H1 (cell line): ENCODE measurements at regions not wholly inside any gene's neighbourhood (a gene's known extent, or its start where the extent isn't known, plus 50 kb on each side); places are given as distances from the start of the nearest gene placed in this dataset.

ENCODE experiments used
- CTCF ChIA-PET: fragments of 300-600 bp; sonication (Branson Sonifier 250); formaldehyde crosslinking; loops from one replicate; lab custom pipeline; 2021; ENCODE audit not compliant: partially characterized antibody; lab: Charles Lee
- POLR2A ChIA-PET: fragments of 300-600 bp; sonication (Branson Sonifier 250); formaldehyde crosslinking; loops from one replicate; lab custom pipeline; 2021; ENCODE audit warnings: inconsistent platforms; ENCODE audit not compliant: partially characterized antibody; lab: Charles Lee
- DNase-seq, 2 experiments: peaks; one replicate each; pipeline versions ENCODE4 v3.0.0 to v3.0.0-alpha.2; 2010 to 2022; ENCODE audit warnings: low spot score in 2 of 2, low read depth in 1 of 2, mixed read lengths in 1 of 2
- FAIRE-seq: peaks from 2 replicates; lab custom pipeline; 2011; peaks lifted over from hg19 to GRCh38; lab: Jason Lieb, UNC
- H2AFZ ChIP-seq: 2 replicates; pipeline ENCODE4 v1.8.1; 2012; ENCODE audit warnings: low read length, inconsistent platforms
- H2AK5ac ChIP-seq: 2 replicates; pipeline ENCODE4 v1.6.1; 2013; ENCODE audit warnings: low read depth, low read length
- H2BK120ac ChIP-seq: replicated peaks from 2 replicates; pipeline ENCODE3; 2013; ENCODE audit warnings: low read depth, low read length, inconsistent platforms
- H2BK12ac ChIP-seq: 2 replicates; pipeline ENCODE4 v1.6.1; 2013; ENCODE audit warnings: low read depth, low read length
- H2BK15ac ChIP-seq: 2 replicates; pipeline ENCODE4 v1.6.1; 2013; ENCODE audit warnings: low read length
- H2BK20ac ChIP-seq: 2 replicates; pipeline ENCODE4 v1.6.1; 2013; ENCODE audit warnings: low read length
- H2BK5ac ChIP-seq: 2 replicates; pipeline ENCODE4 v1.6.1; 2013; ENCODE audit warnings: low read depth, low read length
- H3K14ac ChIP-seq: 2 replicates; pipeline ENCODE4 v1.6.1; 2013; ENCODE audit warnings: inconsistent platforms; ENCODE audit not compliant: insufficient read length
- H3K18ac ChIP-seq: 2 replicates; pipeline ENCODE4 v1.6.1; 2013; ENCODE audit warnings: low read length; ENCODE audit errors: extremely low read depth
- H3K23ac ChIP-seq: 2 replicates; pipeline ENCODE4 v1.6.1; 2013; ENCODE audit warnings: inconsistent platforms; ENCODE audit not compliant: insufficient read length
- H3K23me2 ChIP-seq: 2 replicates; pipeline ENCODE4 v1.6.1; 2013; ENCODE audit warnings: low read depth, low read length
- H3K27ac ChIP-seq: 2 replicates; pipeline ENCODE4 v1.6.1; 2011; ENCODE audit warnings: low read depth, low read length, inconsistent platforms
- H3K27me3 ChIP-seq, 4 experiments: replicated peaks in 1 of 4; 1 replicate in 1 of 4; 2 replicates in 3 of 4; pipeline versions ENCODE4 v1.6.1 to v1.8.1; 2011 to 2013; ENCODE audit warnings: low read length in 3 of 4, mild to moderate bottlenecking in 3 of 4, inconsistent platforms in 2 of 4, mixed read lengths in 2 of 4, moderate library complexity in 1 of 4; ENCODE audit not compliant: control insufficient read depth in 3 of 4, insufficient read depth in 3 of 4; ENCODE audit errors: extremely low read depth in 1 of 4
- H3K36me3 ChIP-seq, 4 experiments: 2 replicates each; pipeline versions ENCODE4 v1.6.1 to v1.8.1; 2011 to 2013; ENCODE audit warnings: mild to moderate bottlenecking in 4 of 4, low read length in 3 of 4, moderate library complexity in 2 of 4, control low read depth in 1 of 4, inconsistent platforms in 1 of 4; ENCODE audit not compliant: insufficient read depth in 4 of 4, control insufficient read depth in 2 of 4
- H3K4ac ChIP-seq: replicated peaks from 2 replicates; pipeline ENCODE3; 2013; ENCODE audit warnings: low read length, low read depth, mixed read lengths, inconsistent platforms; ENCODE audit not compliant: insufficient read length
- H3K4me1 ChIP-seq, 4 experiments: replicated peaks in 1 of 4; 1 replicate in 1 of 4; 2 replicates in 3 of 4; pipeline versions ENCODE4 v1.6.1 to v1.8.1; 2011 to 2013; ENCODE audit warnings: low read length in 3 of 4, inconsistent platforms in 2 of 4, mixed read lengths in 1 of 4; ENCODE audit not compliant: insufficient read depth in 4 of 4, control insufficient read depth in 3 of 4
- H3K4me2 ChIP-seq, 2 experiments: 2 replicates each; pipeline versions ENCODE4 v1.6.1 to v1.8.1; 2011 to 2013; ENCODE audit warnings: low read depth in 2 of 2, low read length in 2 of 2, control low read depth in 1 of 2, inconsistent platforms in 1 of 2, mild to moderate bottlenecking in 1 of 2; ENCODE audit not compliant: insufficient read depth in 1 of 2
- H3K4me3 ChIP-seq, 4 experiments: fragments of 200-600, 300-600 bp in 1 of 4; sonication (generic), shearing (Covaris generic), sonication (Bioruptor Twin) in 1 of 4; 2 replicates each; pipeline versions ENCODE4 v1.5.1 to v1.8.1; 2011 to 2016; ENCODE audit warnings: low read length in 4 of 4, low read depth in 3 of 4, control low read depth in 2 of 4, inconsistent platforms in 2 of 4, mild to moderate bottlenecking in 2 of 4, mixed read lengths in 1 of 4, moderate library complexity in 1 of 4; ENCODE audit not compliant: insufficient read depth in 2 of 4; ENCODE audit errors: extremely low read depth in 1 of 4
- H3K56ac ChIP-seq: replicated peaks from 2 replicates; pipeline ENCODE3; 2013; ENCODE audit warnings: low read depth, mild to moderate bottlenecking, mixed read lengths, low read length, inconsistent platforms; ENCODE audit not compliant: insufficient read length
- H3K79me1 ChIP-seq: 2 replicates; pipeline ENCODE4 v1.6.1; 2013; ENCODE audit warnings: low read depth, low read length, control low read depth
- H3K79me2 ChIP-seq, 2 experiments: 2 replicates each; pipeline versions ENCODE4 v1.6.1 to v1.8.1; 2012 to 2013; ENCODE audit warnings: low read length in 2 of 2, mild to moderate bottlenecking in 2 of 2, inconsistent platforms in 1 of 2; ENCODE audit not compliant: insufficient read depth in 2 of 2, control insufficient read depth in 1 of 2
- H3K9ac ChIP-seq, 4 experiments: replicated peaks in 1 of 4; 1 replicate in 1 of 4; 2 replicates in 3 of 4; pipeline versions ENCODE4 v1.6.1 to v1.8.1; 2011 to 2013; ENCODE audit warnings: low read depth in 3 of 4, low read length in 3 of 4, control low read depth in 2 of 4, mild to moderate bottlenecking in 2 of 4, moderate library complexity in 2 of 4, inconsistent platforms in 1 of 4; ENCODE audit errors: extremely low read depth in 1 of 4
- H3K9me3 ChIP-seq, 2 experiments: 2 replicates each; pipeline versions ENCODE4 v1.6.1 to v1.8.1; 2012 to 2013; ENCODE audit warnings: mild to moderate bottlenecking in 2 of 2, moderate library complexity in 2 of 2, control low read depth in 1 of 2, inconsistent platforms in 1 of 2, low read depth in 1 of 2, low read length in 1 of 2, mixed read lengths in 1 of 2; ENCODE audit not compliant: insufficient read depth in 2 of 2
- H4K20me1 ChIP-seq, 2 experiments: replicated peaks in 1 of 2; 2 replicates each; pipeline versions ENCODE3 to v1.8.1; 2011 to 2013; ENCODE audit warnings: inconsistent platforms in 2 of 2, low read length in 2 of 2, mild to moderate bottlenecking in 1 of 2; ENCODE audit not compliant: insufficient read depth in 2 of 2, control insufficient read depth in 1 of 2
- H4K5ac ChIP-seq: 2 replicates; pipeline ENCODE4 v1.6.1; 2013; ENCODE audit warnings: low read length, low read depth, mixed read lengths, inconsistent platforms; ENCODE audit not compliant: insufficient read length
- H4K8ac ChIP-seq: 2 replicates; pipeline ENCODE4 v1.8.0; 2013; ENCODE audit warnings: mild to moderate bottlenecking, moderate library complexity, low read length, inconsistent platforms; ENCODE audit not compliant: insufficient read depth; ENCODE audit errors: extremely low read depth
- H4K91ac ChIP-seq: replicated peaks from 2 replicates; pipeline ENCODE3; 2013; ENCODE audit warnings: low read length, mixed read lengths, inconsistent platforms; ENCODE audit not compliant: insufficient read length
- HDAC6 ChIP-seq: IDR thresholded peaks from one replicate; pipeline ENCODE4 v1.7.1; 2012; ENCODE audit warnings: low read depth, mild to moderate bottlenecking, inconsistent platforms, low read length, moderate library complexity
- MAX ChIP-seq: IDR thresholded peaks from 2 replicates; pipeline ENCODE4 v1.6.1; 2012; ENCODE audit warnings: inconsistent platforms
- WGBS, 2 experiments: shearing (Covaris generic) in 1 of 2; methylation state at CpG; one replicate each; pipeline versions ENCODE4 v1.1.6 to v1.1.7; 2013 to 2015; ENCODE audit warnings: low lambda C conversion rate in 2 of 2, mixed read lengths in 2 of 2, inconsistent platforms in 1 of 2, low coverage in 1 of 2, missing lambda C conversion rate in 1 of 2; ENCODE audit not compliant: insufficient replicate concordance in 2 of 2, insufficient coverage in 1 of 2, insufficient read length in 1 of 2; ENCODE audit errors: extremely low coverage in 1 of 2, missing lambda C conversion rate in 1 of 2; 5-methylcytosine and 5-hydroxymethylcytosine counted together

- H3K27me3 ChIP-seq = no peaks in the 10 kb centered on the region
- no peak overlapping the region for H4K8ac ChIP-seq
- FAIRE-seq (no peak), DNase-seq (no peak)
- 94% methylated on average over 4 of the region's 4 CpGs; no CpG with 5 or more reads in 1 of the 2 experiments for WGBS, 2 experiments
- no peak overlapping the region for H3K23ac ChIP-seq
- H3K36me3 ChIP-seq = no peaks in the 10 kb centered on the region
- no peaks in the 10 kb centered on the region for H3K9me3 ChIP-seq
- no peak overlapping the region for H3K56ac ChIP-seq
- no peak overlapping the region for H3K4me2 ChIP-seq
- no peak overlapping the region for H3K4ac ChIP-seq
- no peak overlapping the region for H2BK15ac ChIP-seq
- no peaks in the 10 kb centered on the region; the same call in 1 of the 2 replicates for H3K79me1 ChIP-seq
- no peaks in the 10 kb centered on the region for H3K23me2 ChIP-seq
- H3K4me1 ChIP-seq = peaks cover 5 to 36% (median 21%) of the 10 kb centered on the region in 4 experiments
- H3K18ac ChIP-seq = no peak overlapping the region
- no peaks in the 10 kb centered on the region for H3K79me2 ChIP-seq
- no peak overlapping the region for H3K27ac ChIP-seq
- no peak overlapping the region for H4K91ac ChIP-seq
- ChIA-PET CTCF (interaction anchor here (1.6 to 2.1 kb wide), 2 partner anchors 19 to 93 kb away, joined by 3 to 5 read pairs; no protein-coding TSS in a partner anchor), POLR2A (no interaction called here)
- H3K4me3 ChIP-seq = no peak overlapping the region
- no peaks in the 10 kb centered on the region for H4K20me1 ChIP-seq
- no peak overlapping the region for H3K9ac ChIP-seq
- no peak overlapping the region for H2BK20ac ChIP-seq
- no peak overlapping the region for H4K5ac ChIP-seq
- no peak overlapping the region for H2BK5ac ChIP-seq
- no peak overlapping the region for H2BK12ac ChIP-seq
- H2BK120ac ChIP-seq = no peak overlapping the region
- H3K14ac ChIP-seq = no peak overlapping the region
- no peak overlapping the region for H2AK5ac ChIP-seq
- no peak overlapping the region for H2AFZ ChIP-seq
- TF ChIP-seq MAX (no peak), HDAC6 (no peak)
Observed at GRCh38 chr7:130907439-130907838, 173.4 kb upstream of the KLF14 start.
